CD4-positive, alpha-beta T cell treated with Interleukin-1 beta for 1 hour (primary cell): ENCODE measurements at regions not wholly inside any gene's neighbourhood (a gene's known extent, or its start where the extent isn't known, plus 50 kb on each side); places are given as distances from the start of the nearest gene placed in this dataset.
A peak's percentile ranks its signal among the peaks of the same experiment; 100 is the strongest.

Experiments
- DNase-seq, 2 donors: peaks; one replicate each; pipeline ENCODE4 v3.0.0-alpha.2; 2020 to 2022

DNA sequence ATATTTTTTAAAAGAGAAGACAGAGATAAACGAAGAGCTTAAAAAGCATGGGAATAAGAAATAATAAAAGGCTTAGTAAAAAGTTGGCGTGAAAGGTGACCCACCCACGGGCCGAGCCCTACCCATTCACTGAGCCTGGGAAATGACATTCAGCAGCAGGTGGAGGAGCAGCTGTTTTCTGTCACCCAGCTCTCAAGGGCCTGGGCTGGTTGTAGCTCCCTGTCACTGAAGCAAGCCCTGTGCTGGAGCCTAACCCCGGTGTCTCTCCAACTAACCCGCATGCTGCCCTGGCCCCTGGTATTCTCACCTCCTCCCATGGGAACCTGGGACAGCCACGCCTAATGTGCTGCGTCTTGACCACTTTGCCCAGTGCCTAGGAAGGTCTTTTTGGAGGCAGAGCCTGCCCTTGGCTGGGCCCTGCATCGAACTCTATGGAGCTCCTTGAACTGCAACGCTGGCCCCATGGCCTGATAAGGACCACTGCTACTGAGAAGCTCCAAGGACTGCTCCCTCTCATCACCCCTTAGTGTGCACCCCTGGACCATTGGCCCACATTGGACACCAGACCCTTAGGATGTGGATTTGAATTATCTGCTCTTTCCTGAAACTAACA, 68.8 kb upstream of the IYD start:
- DNase-seq = no peak

DNA sequence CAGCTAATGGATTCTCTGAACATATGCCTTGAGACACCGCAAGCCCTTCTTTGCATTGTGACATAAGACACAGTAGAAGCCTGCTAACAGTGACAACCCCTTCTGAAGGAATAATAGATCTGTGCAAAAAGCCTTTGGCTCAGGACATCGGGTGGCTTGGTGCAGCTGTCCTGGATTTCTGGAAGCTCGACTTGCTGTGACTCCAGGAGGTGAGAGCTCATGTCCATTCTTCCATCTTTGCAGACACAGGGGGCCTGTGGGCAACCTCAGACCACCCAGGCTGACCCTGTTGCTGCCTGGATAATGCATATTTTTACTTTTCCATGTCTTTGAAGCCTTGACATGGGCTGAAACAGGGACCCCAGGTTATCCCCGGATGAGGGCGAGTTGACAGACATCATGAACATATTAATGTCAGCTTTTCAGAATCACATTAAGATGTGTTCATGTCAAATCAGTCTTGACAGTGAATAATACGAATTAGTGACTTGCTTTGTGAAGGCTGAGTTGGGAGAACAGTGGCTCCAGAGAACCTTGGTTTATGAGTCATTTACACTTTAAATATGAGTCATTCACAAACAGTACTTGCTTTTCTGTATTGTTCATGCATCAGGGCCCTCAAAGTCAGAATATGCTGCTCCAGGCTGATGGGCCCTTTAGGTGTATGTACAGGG, 66.8 kb upstream of the IYD start:
- no peak for DNase-seq

DNA sequence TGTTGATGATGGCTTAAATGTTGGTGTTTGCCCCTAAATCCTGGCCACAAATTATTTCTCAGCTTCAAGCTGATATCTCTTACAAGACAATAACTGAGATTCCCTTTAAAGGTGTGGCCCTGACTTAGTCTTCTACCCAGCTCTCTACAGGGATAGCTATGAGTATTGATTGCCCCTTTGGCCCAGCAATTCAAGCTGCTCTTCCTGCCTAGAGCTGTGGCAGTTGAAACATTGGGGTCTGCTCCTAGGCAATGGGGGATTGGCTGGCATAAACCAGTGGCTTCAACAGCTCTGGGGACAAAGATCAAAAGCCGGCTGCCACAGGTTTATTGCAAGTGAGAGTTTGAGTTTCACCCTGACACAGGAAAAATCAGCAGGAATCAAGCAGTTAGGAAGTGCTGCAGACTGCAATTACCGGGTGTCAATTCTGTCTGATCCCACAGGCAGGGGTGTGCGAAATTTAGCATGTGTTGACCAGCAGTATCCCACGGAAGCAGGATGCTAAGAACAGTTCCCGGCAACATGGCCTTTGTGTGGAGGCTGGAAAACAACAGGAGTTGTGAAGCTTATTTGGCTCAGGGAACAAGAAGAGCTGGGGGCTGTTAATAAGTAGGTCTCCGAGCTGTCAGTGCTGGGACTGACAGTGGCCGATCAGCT, 66.2 kb upstream of the IYD start:
- DNase-seq = no peak

DNA sequence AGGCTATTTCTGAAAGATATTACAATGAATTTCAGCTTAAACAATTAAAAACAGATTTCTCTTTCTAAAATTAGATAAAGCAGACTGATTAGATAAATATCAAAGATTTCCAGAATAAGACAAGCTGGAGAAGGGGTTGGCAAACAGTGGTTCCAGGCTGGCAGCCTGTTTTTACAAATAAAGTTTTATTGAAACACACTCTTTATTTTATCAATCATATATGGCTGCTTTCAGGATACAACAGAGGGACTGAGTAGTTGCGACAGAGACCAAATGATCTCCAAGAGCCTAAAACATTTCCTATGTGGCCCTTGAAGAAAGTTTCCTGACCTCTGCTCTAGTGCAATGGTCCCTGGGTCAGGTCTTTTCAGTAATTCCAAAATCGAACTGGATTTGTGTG, 65.6 kb upstream of the IYD start:
- DNase-seq = no peak

DNA sequence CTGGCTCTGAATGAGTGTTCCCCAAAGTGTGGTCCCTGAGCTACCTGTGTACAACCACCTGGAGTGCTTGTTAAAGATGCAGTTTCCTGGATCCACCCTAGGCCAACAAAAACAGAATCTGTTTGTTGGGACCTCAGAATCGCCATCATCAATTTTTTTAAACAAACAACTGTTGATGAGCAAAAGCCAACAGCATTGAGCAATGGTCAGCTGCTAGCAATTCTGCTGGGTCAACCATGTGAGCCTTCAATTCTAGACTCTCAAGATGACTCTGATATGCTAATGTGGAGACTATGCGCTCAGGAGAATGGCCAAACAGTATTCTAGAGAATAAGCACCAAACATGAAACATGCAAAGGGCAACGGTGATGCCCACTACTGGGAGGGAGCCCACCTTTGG, 64.4 kb upstream of the IYD start:
- DNase-seq = no peak

DNA sequence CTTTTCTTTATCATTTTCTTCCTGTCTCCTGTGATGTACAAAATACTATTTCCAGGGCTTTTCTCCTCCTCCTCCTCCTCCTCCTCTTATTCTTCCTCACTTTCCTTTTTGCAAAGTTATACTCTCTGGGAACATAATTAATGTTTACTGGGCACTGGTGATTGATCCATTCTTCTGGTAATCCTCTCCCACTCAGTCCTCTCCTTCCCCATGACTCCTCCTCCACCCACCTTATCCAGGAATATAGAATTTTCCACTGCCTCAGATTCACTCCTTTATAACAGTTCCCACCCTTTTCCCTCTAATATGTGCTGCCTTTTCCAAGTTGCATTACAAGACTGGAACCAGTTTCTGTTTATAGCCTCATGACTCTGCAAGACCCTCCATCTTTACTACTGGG, 62.5 kb upstream of the IYD start:
- DNase-seq = no peak

DNA sequence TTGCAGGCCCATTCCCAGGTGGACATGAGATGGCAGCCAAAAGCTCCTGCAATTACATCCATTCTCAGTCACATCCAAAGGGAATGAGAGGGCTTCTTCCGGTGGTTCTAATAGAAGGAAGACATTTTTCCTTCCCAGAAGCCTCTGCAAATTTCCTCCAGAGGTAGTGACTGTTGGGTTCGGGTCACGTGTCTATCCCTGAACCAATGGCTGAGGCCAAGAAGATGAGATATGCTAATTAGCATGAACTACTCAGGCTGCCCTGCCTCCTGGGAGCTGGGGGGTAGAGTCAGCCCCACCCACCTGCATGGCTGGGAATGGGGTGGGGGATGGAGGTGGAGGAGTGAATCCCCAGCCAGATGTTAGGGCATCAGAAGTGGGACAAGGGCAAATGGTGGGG, 61.3 kb upstream of the IYD start:
- DNase-seq = no peak

DNA sequence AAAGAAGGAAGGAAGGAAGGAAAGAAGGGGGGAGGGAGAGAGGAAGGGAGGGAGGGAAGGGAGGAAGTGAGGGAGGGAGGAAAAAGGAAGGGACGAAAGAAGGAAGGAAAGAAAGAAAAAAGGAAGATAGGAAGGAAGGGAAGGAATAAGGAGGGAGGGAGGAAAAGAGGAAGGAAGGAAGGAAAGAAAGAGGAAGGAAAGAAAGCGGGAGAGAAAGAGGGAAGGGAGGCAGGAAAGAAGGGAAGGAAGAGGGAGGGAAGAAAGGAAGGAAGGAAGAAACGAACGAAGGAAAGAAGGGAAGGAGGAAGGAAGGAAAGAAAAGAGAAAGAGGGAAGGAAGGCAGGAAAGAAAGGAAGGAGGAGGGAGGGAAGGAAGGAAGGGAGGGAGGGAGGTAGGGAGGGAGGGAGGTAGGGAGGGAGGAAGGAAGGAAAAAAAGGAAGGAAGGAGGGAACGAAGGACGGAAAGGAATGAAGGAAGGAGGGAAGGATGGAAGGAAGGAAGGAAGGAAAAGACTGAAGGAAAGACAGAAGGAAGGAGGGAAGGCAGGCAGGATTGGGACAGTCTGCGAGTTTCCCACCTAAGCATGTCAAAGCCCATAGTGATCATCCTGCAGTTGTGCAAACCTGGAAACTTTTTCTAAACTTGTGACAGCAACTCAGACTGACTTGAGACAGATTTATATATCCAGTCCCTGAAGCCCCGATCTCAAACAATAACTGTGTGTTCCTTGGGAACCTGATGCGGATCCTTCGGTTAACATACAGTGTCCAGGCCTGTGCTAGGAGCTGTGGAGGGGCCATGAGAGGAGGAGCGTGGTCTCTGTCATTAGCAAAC, 59.8 kb upstream of the IYD start:
- no peak for DNase-seq

DNA sequence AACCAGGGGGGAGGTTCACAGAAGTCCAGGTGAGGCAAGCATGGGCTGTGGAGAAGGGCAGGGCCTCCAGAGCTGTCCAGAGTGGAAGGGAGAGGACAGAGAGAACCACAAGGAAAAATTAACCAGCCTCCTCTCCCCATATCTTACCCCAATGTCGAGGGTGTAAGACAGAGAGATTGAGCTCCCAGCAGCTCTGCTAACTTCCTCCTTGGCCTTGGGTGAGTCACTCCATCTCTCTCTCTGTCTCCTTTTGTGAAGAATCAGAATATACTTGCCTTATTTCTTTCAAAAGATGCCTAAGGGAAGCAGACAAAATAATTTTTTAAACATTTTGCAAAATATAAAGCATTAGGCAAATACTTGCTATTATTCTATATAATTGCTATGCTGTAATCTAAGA, 58.3 kb upstream of the IYD start:
- DNase-seq = peak in 1 of 2 donors; percentile 5

DNA sequence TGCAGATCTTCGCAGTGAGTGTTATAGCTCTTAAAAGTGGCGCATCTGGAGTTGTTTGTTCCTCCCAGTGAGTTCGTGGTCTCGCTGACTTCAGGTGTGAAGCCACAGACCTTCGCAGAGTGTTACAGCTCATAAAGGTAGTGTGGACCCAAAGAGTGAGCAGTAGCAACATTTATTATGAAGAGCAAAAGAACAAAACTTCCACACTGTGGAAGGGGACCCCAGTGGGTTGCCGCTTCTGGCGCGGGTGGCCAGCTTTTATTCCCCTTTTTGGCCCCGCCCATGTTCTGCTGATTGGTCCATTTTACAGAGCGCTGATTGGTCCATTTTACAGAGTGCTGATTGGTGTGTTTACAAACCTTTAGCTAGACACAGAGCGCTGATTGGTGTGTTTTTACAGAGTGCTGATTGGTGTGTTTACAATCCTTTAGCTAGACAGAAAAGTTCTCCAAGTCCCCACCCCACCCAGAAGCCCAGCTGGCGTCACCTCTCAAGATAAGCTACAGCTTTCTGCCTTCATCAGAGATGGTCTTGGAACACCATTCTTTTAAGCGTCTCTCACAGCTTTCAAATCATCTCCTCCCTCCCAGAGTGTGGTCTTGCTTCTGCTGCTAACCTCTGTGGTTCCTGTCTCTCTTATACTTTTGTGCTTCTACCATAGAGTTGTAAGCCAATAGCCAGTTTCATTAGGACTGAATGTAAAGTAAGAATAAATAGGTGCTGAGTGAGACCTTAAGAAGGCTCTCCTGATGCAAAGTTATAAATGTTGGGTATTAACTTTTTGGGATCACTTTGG, 57.5 kb upstream of the IYD start:
- DNase-seq = peak; percentile 37 to 61

DNA sequence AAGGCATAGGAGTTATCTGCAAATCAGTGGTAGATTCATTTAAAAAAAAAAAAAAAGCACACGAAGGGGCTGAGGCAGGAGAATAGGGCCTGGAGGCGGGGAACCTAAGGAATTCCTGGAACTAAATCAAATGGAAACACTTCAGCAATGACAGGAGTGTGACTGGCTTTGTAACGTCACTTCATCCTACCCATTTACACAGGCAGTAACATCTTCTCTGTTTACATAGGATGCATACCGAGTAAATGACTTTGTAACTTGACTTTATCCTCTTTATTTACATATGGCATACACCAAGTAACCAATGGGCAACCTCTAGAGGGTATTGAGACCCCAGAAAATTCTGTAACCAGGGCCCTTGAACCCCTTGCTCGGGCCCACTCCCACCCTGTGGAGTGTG, 56.4 kb upstream of the IYD start:
- DNase-seq = no peak

DNA sequence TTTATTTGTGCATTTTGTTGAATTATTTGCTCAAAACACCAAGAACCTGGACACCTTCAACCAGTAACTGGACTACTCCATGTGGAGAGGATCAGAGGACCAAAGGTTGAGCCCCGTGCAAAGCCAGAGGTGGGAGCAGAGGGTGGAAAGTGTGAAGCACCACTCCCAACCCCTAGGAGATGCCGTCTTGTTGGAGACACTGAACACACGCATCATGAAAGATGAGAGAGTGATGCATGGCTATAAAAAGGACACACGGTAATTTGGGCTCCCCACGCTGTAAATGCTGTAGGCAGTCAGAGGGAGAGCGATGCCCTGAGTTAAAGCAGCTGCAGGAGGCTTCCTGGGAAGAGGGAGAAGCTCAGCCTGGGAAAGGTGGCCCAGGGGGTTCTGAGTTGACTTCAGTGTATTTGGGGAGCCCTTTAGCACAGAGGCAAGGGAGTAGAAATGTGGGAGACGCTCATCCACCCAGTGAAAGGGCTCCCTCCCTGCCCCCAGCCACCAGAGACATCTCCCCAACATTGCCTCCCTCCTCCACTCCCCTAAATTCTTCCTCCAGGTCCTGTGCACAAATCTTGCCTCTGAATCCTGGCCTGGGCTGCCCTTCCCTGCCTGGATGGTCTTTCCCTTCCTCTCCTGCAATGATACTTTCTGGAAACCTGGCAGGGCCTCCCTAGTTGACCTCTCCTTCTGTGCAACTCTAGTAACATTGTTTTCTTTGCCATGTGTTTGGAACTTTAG, 55.8 kb upstream of the IYD start:
- no peak for DNase-seq

DNA sequence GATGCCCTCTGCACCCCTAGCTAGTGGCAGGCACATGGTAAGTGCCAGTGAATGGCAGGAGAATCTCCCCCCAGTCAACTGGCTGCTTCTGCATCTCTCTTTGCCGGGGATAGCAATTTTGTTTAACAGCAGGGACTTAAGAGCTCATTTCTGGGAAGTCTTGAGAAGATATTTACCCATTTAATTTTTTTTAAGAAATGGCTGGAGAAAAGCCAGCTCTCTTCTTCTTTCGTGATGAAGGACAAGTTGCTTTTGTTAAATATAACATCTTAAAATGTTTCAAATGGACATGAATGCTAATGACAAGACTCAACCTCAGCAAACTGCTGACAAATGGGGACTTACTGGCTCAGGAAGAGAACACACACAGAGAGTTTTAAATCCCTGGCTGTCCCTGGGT, 55.0 kb upstream of the IYD start:
- DNase-seq = no peak

DNA sequence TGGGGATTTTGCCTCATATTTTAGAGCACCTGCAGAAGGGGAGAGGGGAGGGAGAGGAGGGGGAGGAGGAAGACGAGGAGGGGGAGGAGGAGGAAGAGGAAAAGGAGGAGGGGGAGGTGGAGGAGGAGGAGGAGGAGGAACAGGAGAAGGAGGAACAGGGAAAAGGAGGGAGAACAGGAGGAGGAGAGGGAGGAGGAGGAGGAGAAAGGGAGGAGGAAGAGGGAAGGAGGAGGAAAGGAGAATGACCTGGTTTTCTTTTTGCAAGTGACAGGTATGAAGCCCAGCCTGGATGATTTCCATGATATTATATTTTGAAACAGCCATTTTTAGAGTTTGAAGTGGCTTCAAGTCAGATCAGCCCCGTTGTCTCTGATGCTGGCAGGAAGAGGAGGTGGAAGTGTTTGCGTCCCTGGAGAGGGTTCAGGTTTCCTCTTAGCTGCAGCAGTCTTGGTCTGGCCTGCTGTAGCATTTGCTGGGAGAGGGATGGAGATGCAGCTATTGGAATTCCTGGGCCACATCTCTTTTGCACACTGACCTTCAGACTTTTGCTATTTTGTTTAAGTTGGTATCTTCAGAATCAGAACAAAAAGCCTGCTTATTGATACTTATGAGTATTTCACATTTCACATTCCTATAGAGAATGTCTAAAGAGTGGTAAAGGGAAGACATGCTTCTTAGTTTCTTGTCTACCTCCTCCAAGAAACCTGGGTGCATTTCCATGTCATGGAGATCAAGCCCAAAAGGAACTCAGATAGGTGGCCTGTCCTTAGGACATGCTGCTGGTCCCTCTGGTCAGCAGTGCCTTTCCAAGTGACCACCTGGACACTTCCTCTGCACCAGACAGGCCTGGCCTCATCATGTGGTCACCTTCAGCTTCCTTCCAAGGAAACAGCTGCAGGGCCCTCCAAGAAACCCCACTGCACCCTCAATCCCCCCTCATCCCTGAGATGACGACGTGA, 54.3 kb upstream of the IYD start:
- DNase-seq = no peak

DNA sequence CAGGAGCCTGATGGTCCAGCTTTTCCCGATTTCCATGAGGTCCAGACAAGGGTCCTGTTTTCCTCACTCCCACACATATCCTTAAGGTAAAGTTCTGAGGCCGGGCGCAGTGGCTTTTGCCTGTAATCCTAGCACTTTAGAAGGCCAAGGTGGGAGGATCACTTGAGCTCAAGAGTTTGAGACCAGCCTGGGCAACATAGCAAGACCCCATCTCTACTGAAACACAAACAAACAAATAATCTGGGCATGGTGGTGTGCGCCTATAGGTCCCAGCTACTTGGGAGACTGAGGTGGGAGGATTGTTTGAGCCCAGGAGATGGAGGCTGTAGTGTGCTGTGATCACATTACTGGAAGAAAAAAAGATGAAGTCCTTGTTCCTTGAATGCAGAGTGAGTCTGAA, 53.2 kb upstream of the IYD start:
- no peak for DNase-seq

DNA sequence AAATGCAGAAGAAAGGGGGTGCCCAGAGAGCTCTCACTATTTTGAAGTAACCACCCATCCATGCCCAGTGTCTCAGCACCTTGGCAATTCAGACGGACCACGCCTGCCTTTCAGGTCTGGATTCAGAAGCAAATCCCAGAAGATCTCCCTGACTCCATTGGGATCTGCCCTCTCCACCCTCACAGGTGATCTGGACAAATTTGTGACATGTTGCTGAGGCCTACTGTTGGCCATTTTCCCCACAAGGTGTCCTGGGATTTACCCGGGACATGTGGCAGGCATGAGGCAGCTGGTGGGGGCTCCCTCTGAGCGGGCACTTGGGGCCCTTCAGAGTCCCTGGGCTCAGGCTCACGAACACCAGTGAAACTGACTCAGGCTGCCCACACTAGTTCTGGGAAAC, 51.9 kb upstream of the IYD start:
- no peak for DNase-seq
